Liver (tissue), 3 donors: ENCODE measurements at regions not wholly inside any gene's neighbourhood (a gene's known extent, or its start where the extent isn't known, plus 50 kb on each side); places are given as distances from the start of the nearest gene placed in this dataset.

ENCODE experiments used
- CTCF ChIP-seq: fragments of 150-350 bp; IDR thresholded peaks from 2 replicates; pipeline ENCODE4 v1.5.1; 2017; ENCODE audit warnings: improper control_type of control experiment, low read depth, low read length; ENCODE audit not compliant: missing input control
- GABPA ChIP-seq, 2 donors: IDR thresholded peaks in 1 of 2; conservative IDR thresholded peaks in 1 of 2; 2 replicates each; pipeline ENCODE4 v1.6.1; 2016; ENCODE audit warnings: antibody characterized with exemption in 2 of 2, mild to moderate bottlenecking in 1 of 2, moderate library complexity in 1 of 2
- HNF4G ChIP-seq: IDR thresholded peaks from 2 replicates; pipeline ENCODE4 v1.6.1; 2016; ENCODE audit warnings: antibody characterized with exemption
- JUND ChIP-seq, 2 donors: IDR thresholded peaks; 2 replicates each; pipeline ENCODE4 v1.6.1; 2016; ENCODE audit warnings: antibody characterized with exemption in 2 of 2
- MAX ChIP-seq: IDR thresholded peaks from 2 replicates; pipeline ENCODE4 v1.6.1; 2016; ENCODE audit warnings: antibody characterized with exemption
- REST ChIP-seq: IDR thresholded peaks from 2 replicates; pipeline ENCODE4 v1.6.1; 2016; ENCODE audit warnings: antibody characterized with exemption, mild to moderate bottlenecking
- SP1 ChIP-seq: IDR thresholded peaks from 2 replicates; pipeline ENCODE4 v1.6.1; 2018; ENCODE audit warnings: antibody characterized with exemption, mild to moderate bottlenecking
- YY1 ChIP-seq: IDR thresholded peaks from 2 replicates; pipeline ENCODE4 v1.6.1; 2016; ENCODE audit warnings: antibody characterized with exemption, mild to moderate bottlenecking
- donor health status: healthy.
- donor health status: healthy.

GRCh38 chr5:87122151-87122977 lies 145.3 kb upstream of the RASA1 start:
- TF ChIP-seq SP1 = no peak
- TF ChIP-seq REST = no peak
- TF ChIP-seq CTCF = no peak
- TF ChIP-seq HNF4G = no peak
- no peak for TF ChIP-seq MAX
- no peak for TF ChIP-seq YY1
- no peak for TF ChIP-seq JUND (IDR thresholded peaks at IDR 0.05)
- TF ChIP-seq GABPA (IDR thresholded peaks at IDR 0.05 in 1 of 2, conservative IDR thresholded peaks at IDR 0.05 in 1 of 2) = no peak
